ES-I3 (cell line): ENCODE measurements at regions not wholly inside any gene's neighbourhood (a gene's known extent, or its start where the extent isn't known, plus 50 kb on each side); places are given as distances from the start of the nearest gene placed in this dataset.

ENCODE experiments used
- H3K36me3 ChIP-seq: 2 replicates; pipeline ENCODE4 v1.6.1; 2013; ENCODE audit warnings: mild to moderate bottlenecking, low read length, control low read depth, moderate library complexity; ENCODE audit not compliant: insufficient read depth
- H3K4me1 ChIP-seq: 2 replicates; pipeline ENCODE4 v1.6.1; 2013; ENCODE audit warnings: mild to moderate bottlenecking, control low read depth, low read length; ENCODE audit not compliant: insufficient read depth
- H3K9ac ChIP-seq: 2 replicates; pipeline ENCODE4 v1.6.1; 2013; ENCODE audit warnings: low read depth, mild to moderate bottlenecking, low read length, moderate library complexity
- H3K9me3 ChIP-seq: 2 replicates; pipeline ENCODE4 v1.6.1; 2013; ENCODE audit warnings: mild to moderate bottlenecking, low read length, moderate library complexity; ENCODE audit not compliant: control insufficient read depth, insufficient read depth

GRCh38 chr15:62942428-62942827, 100.1 kb upstream of the TPM1 start:
- Histone ChIP-seq H3K9me3 (no peaks in the 10 kb centered on the region), H3K36me3 (no peaks in the 10 kb centered on the region), H3K9ac (no peak overlapping the region), H3K4me1 (peaks cover 13% of the 10 kb centered on the region; the same call in 1 of the 2 replicates)

GRCh38 chr15:62945063-62945462, 97.5 kb upstream of the TPM1 start:
- H3K9me3 ChIP-seq = no peaks in the 10 kb centered on the region
- H3K9ac ChIP-seq = no peak overlapping the region
- H3K36me3 ChIP-seq = no peaks in the 10 kb centered on the region
- peaks cover 13% of the 10 kb centered on the region; the same call in 1 of the 2 replicates for H3K4me1 ChIP-seq

GRCh38 chr15:62945760-62946159, 96.8 kb upstream of the TPM1 start:
- Histone ChIP-seq H3K36me3 (no peaks in the 10 kb centered on the region), H3K9ac (no peak overlapping the region), H3K9me3 (no peaks in the 10 kb centered on the region), H3K4me1 (peaks cover 9% of the 10 kb centered on the region; the same call in 1 of the 2 replicates)

- Histone ChIP-seq H3K4me1 (no peaks in the 10 kb centered on the region), H3K36me3 (no peaks in the 10 kb centered on the region), H3K9ac (no peak overlapping the region), H3K9me3 (no peaks in the 10 kb centered on the region)
Observed at GRCh38 chr15:62946940-62947339, 95.6 kb upstream of the TPM1 start.

GRCh38 chr15:62950462-62950931, 92.0 kb upstream of the TPM1 start:
- H3K36me3 ChIP-seq = no peaks in the 10 kb centered on the region
- no peak overlapping the region for H3K9ac ChIP-seq
- no peaks in the 10 kb centered on the region for H3K9me3 ChIP-seq
- H3K4me1 ChIP-seq = no peaks in the 10 kb centered on the region

- H3K9ac ChIP-seq = no peak overlapping the region
- H3K9me3 ChIP-seq = no peaks in the 10 kb centered on the region
- H3K4me1 ChIP-seq = no peaks in the 10 kb centered on the region
- no peaks in the 10 kb centered on the region for H3K36me3 ChIP-seq
Observed at GRCh38 chr15:62951481-62951880, 91.1 kb upstream of the TPM1 start.

GRCh38 chr15:62953021-62953420, 89.5 kb upstream of the TPM1 start:
- Histone ChIP-seq H3K9me3 (no peaks in the 10 kb centered on the region), H3K9ac (no peak overlapping the region; the same call in 1 of the 2 replicates), H3K4me1 (peaks cover 2% of the 10 kb centered on the region; the same call in 1 of the 2 replicates), H3K36me3 (no peaks in the 10 kb centered on the region)

GRCh38 chr15:62953496-62954045, 89.0 kb upstream of the TPM1 start:
- Histone ChIP-seq H3K4me1 (peaks cover 7% of the 10 kb centered on the region; the same call in 1 of the 2 replicates), H3K9ac (no peak overlapping the region; the same call in 1 of the 2 replicates), H3K9me3 (no peaks in the 10 kb centered on the region), H3K36me3 (no peaks in the 10 kb centered on the region)

GRCh38 chr15:62957130-62957529, 85.4 kb upstream of the TPM1 start:
- Histone ChIP-seq H3K4me1 (peaks cover 7% of the 10 kb centered on the region; the same call in 1 of the 2 replicates), H3K36me3 (no peaks in the 10 kb centered on the region)

GRCh38 chr15:62958528-62959363, 83.8 kb upstream of the TPM1 start:
- Histone ChIP-seq H3K9me3 (no peaks in the 10 kb centered on the region), H3K9ac (no peak overlapping the region), H3K4me1 (peaks cover 7% of the 10 kb centered on the region; the same call in 1 of the 2 replicates), H3K36me3 (no peaks in the 10 kb centered on the region)

More at GRCh38 chr15:62957130-62957529, 85.4 kb upstream of the TPM1 start:
- Histone ChIP-seq H3K9ac (no peak overlapping the region), H3K9me3 (no peaks in the 10 kb centered on the region)

- Histone ChIP-seq H3K36me3 (no peaks in the 10 kb centered on the region), H3K9me3 (no peaks in the 10 kb centered on the region), H3K4me1 (peaks cover 7% of the 10 kb centered on the region; the same call in 1 of the 2 replicates), H3K9ac (no peak overlapping the region)
Observed at GRCh38 chr15:62961134-62961533, 81.4 kb upstream of the TPM1 start.

- Histone ChIP-seq H3K4me1 (peaks cover 7% of the 10 kb centered on the region; the same call in 1 of the 2 replicates), H3K9ac (no peak overlapping the region), H3K9me3 (no peaks in the 10 kb centered on the region), H3K36me3 (no peaks in the 10 kb centered on the region)
Observed at GRCh38 chr15:62962101-62962995, 80.2 kb upstream of the TPM1 start.

GRCh38 chr15:62964251-62964650, 78.3 kb upstream of the TPM1 start:
- Histone ChIP-seq H3K9me3 (no peaks in the 10 kb centered on the region), H3K4me1 (peaks cover 4% of the 10 kb centered on the region; the same call in 1 of the 2 replicates), H3K36me3 (no peaks in the 10 kb centered on the region), H3K9ac (no peak overlapping the region)
